Coronary artery (tissue), 2 donors: ENCODE measurements at regions not wholly inside any gene's neighbourhood (a gene's known extent, or its start where the extent isn't known, plus 50 kb on each side); places are given as distances from the start of the nearest gene placed in this dataset.

Experiments used
- DNase-seq: peaks from one replicate; pipeline ENCODE4 v3.0.0-alpha.2; 2017; ENCODE audit warnings: low spot score
- H3K27ac ChIP-seq, 2 donors: fragments of 200-600 bp; sonication (generic); one replicate each; pipeline ENCODE4 v1.5.1; 2016 to 2019
- H3K4me3 ChIP-seq: fragments of 200-600 bp; sonication (generic); 2 replicates; pipeline ENCODE4 v1.5.1; 2016; ENCODE audit warnings: mild to moderate bottlenecking, moderate library complexity
- TF ChIP-seq, protein P1 (sequence below): fragments of 200-600 bp; sonication (generic); IDR thresholded peaks from one replicate; pipeline ENCODE4 v1.5.1; 2019; ENCODE audit warnings: antibody characterized with exemption

DNA sequence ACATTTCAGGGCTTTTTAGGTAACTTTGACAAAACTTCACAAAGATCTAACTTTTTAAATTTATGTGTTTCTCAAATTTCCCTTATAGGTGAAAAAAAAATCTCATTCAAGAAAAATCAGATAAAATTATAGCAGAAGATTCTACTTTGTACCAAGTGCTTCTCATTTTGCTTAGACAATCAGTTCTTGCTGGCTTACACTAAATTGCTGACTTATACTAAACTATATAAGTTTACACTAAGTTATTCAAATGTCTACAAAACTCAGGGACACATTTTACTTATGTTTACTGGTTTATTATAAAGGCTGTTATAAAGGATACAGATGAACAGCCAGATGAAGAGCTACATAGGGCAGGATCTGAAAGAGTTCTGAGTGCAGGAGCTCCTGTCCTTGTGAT is 195.1 kb downstream of the ZPLD1 start:
- no peak for DNase-seq
- Histone ChIP-seq H3K4me3 (no peak overlapping the region), H3K27ac (no peak overlapping the region)
- TF ChIP-seq, protein P1, sequence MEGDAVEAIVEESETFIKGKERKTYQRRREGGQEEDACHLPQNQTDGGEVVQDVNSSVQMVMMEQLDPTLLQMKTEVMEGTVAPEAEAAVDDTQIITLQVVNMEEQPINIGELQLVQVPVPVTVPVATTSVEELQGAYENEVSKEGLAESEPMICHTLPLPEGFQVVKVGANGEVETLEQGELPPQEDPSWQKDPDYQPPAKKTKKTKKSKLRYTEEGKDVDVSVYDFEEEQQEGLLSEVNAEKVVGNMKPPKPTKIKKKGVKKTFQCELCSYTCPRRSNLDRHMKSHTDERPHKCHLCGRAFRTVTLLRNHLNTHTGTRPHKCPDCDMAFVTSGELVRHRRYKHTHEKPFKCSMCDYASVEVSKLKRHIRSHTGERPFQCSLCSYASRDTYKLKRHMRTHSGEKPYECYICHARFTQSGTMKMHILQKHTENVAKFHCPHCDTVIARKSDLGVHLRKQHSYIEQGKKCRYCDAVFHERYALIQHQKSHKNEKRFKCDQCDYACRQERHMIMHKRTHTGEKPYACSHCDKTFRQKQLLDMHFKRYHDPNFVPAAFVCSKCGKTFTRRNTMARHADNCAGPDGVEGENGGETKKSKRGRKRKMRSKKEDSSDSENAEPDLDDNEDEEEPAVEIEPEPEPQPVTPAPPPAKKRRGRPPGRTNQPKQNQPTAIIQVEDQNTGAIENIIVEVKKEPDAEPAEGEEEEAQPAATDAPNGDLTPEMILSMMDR, result no peak

DNA sequence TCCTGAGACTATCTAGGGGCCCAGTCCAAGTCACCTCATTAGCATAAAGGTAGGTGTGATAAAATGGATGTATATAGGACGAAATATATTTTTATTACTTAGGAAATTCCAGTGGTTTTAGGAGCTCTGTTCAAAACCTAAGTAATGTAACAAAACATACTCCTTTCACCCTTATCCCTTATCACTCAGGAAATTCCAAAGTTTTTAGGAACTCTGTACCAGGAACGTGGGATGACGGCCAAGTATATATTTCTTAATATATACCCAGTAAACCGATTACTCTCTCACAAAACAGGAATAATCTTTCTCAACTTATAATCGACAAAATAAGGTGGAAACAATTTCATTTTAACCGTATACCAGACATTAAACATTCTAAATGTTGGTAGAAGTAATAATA is 195.7 kb downstream of the ZPLD1 start:
- no peak for DNase-seq
- TF ChIP-seq, protein P1, result no peak
- H3K27ac ChIP-seq, result no peak overlapping the region
- H3K4me3 ChIP-seq, result no peak overlapping the region

GRCh38 chr3:102643546-102643945 is 208.7 kb downstream of the ZPLD1 start:
- DNase-seq, result no peak
- Histone ChIP-seq H3K4me3 (no peak overlapping the region), H3K27ac (no peak overlapping the region)
- TF ChIP-seq, protein P1, result no peak

GRCh38 chr3:102646557-102646956 is 211.7 kb downstream of the ZPLD1 start:
- Histone ChIP-seq H3K4me3 (no peak overlapping the region), H3K27ac (no peak overlapping the region)
- DNase-seq, result no peak
- TF ChIP-seq, protein P1, result no peak

- TF ChIP-seq, protein P1, result no peak
- DNase-seq, result no peak
- H3K4me3 ChIP-seq, result no peak overlapping the region
- no peak overlapping the region for H3K27ac ChIP-seq
These were observed 225.8 kb downstream of the ZPLD1 start for GRCh38 chr3:102660653-102661052.

- no peak overlapping the region for H3K27ac ChIP-seq
- TF ChIP-seq, protein P1, result no peak
- no peak overlapping the region for H3K4me3 ChIP-seq
- no peak for DNase-seq
These were observed 227.1 kb downstream of the ZPLD1 start for GRCh38 chr3:102661707-102662497.

GRCh38 chr3:102662498-102662772 is 227.6 kb downstream of the ZPLD1 start:
- Histone ChIP-seq H3K27ac (no peak overlapping the region), H3K4me3 (no peak overlapping the region)
- TF ChIP-seq, protein P1, result no peak
- DNase-seq, result no peak
